B cell (primary cell): ENCODE measurements at regions not wholly inside any gene's neighbourhood (a gene's known extent, or its start where the extent isn't known, plus 50 kb on each side); places are given as distances from the start of the nearest gene placed in this dataset.
"Not testable (repeated sequence)": the region's sequence is repeated elsewhere in the genome, so short reads cannot be mapped to it uniquely, and the experiment has no call there.

Experiments used
- ATAC-seq: fragments of 200-7000 bp; cut with Tn5 transposase; one replicate; pipeline ENCODE4 v1.10.0; 2021; ENCODE audit warnings: low read depth, mild to moderate bottlenecking, moderate number of reproducible peaks, moderate library complexity
- CTCF ChIA-PET: fragments of 350-600 bp; sonication (Branson Sonifier 250); formaldehyde crosslinking; loops from one replicate; lab custom pipeline; 2021; ENCODE audit warnings: antibody characterized with exemption, inconsistent platforms; lab: Charles Lee
- POLR2A ChIA-PET: fragments of 350-600 bp; sonication (Branson Sonifier 250); formaldehyde crosslinking; loops from one replicate; lab custom pipeline; 2021; ENCODE audit warnings: antibody characterized with exemption; lab: Charles Lee
- DNase-seq: peaks from one replicate; pipeline ENCODE4 v3.0.0; 2013
- H2AFZ ChIP-seq: 2 replicates; pipeline ENCODE4 v1.6.1; 2012; ENCODE audit warnings: mild to moderate bottlenecking, low read depth, low read length; ENCODE audit not compliant: insufficient read depth, poor library complexity, severe bottlenecking
- H3K27ac ChIP-seq, 2 donors: 1 replicate in 1 of 2; 2 replicates in 1 of 2; pipeline ENCODE4 v1.5.1; 2012 to 2013; ENCODE audit warnings: low read length in 2 of 2, mild to moderate bottlenecking in 2 of 2, moderate library complexity in 1 of 2
- H3K27me3 ChIP-seq, 4 experiments: fragments of 200-600 bp in 1 of 4; sonication (generic) in 1 of 4; replicated peaks in 1 of 4; 1 replicate in 2 of 4; 2 replicates in 2 of 4; pipeline versions ENCODE4 v1.6.1 to v1.7.0; 2013 to 2016; ENCODE audit warnings: low read length in 3 of 4, mild to moderate bottlenecking in 2 of 4, mixed read lengths in 1 of 4, moderate library complexity in 1 of 4; ENCODE audit not compliant: insufficient read depth in 4 of 4, control insufficient read depth in 3 of 4; ENCODE audit errors: control extremely low read depth in 1 of 4
- H3K36me3 ChIP-seq, 2 experiments: replicated peaks in 1 of 2; 1 replicate in 1 of 2; 2 replicates in 1 of 2; pipeline versions ENCODE4 v1.6.1 to v1.7.1; 2013; ENCODE audit warnings: low read length in 1 of 2; ENCODE audit not compliant: insufficient read depth in 2 of 2, control insufficient read depth in 1 of 2; ENCODE audit errors: control extremely low read depth in 1 of 2, extremely low read depth in 1 of 2
- H3K4me1 ChIP-seq, 2 donors: fragments of 200-600 bp in 1 of 2; sonication (generic) in 1 of 2; 1 replicate in 1 of 2; 2 replicates in 1 of 2; pipeline versions ENCODE4 v1.5.1 to v1.6.1; 2013 to 2017; ENCODE audit warnings: low read length in 2 of 2; ENCODE audit not compliant: control insufficient read depth in 2 of 2, insufficient read depth in 2 of 2
- H3K4me2 ChIP-seq: replicated peaks from 2 replicates; pipeline ENCODE3; 2012; ENCODE audit warnings: mild to moderate bottlenecking, low read depth, low read length; ENCODE audit not compliant: poor library complexity, severe bottlenecking
- H3K4me3 ChIP-seq, 5 experiments: fragments of 200-600 bp in 1 of 5; sonication (generic) in 1 of 5; 1 replicate in 3 of 5; 2 replicates in 2 of 5; pipeline versions ENCODE4 v1.5.1 to v1.7.0; 2011 to 2016; ENCODE audit warnings: low read length in 4 of 5, mild to moderate bottlenecking in 4 of 5, low read depth in 2 of 5, control low read depth in 1 of 5, moderate library complexity in 1 of 5; ENCODE audit not compliant: insufficient read depth in 1 of 5; ENCODE audit errors: control extremely low read depth in 1 of 5, extremely low read depth in 1 of 5
- H3K79me2 ChIP-seq: fragments of 200-600 bp; sonication (generic); one replicate; pipeline ENCODE4 v1.6.0; 2016; ENCODE audit warnings: low read length; ENCODE audit not compliant: control insufficient read depth, insufficient read depth
- H3K9ac ChIP-seq: fragments of 200-600 bp; sonication (generic); 2 replicates; pipeline ENCODE4 v1.6.1; 2017; ENCODE audit warnings: mild to moderate bottlenecking, low read length, moderate library complexity
- H3K9me3 ChIP-seq, 3 donors: one replicate each; pipeline versions ENCODE4 v1.6.1 to v1.7.1; 2013; ENCODE audit warnings: low read length in 2 of 3; ENCODE audit not compliant: control insufficient read depth in 2 of 3, insufficient read depth in 1 of 3; ENCODE audit errors: control extremely low read depth in 1 of 3
- H4K20me1 ChIP-seq: 2 replicates; pipeline ENCODE4 v1.6.0; 2012; ENCODE audit warnings: mild to moderate bottlenecking, low read length; ENCODE audit not compliant: insufficient read depth, control insufficient read depth, poor library complexity, severe bottlenecking
- H3K27ac Mint-ChIP-seq: one replicate; pipeline ENCODE4 v1.8.0; 2021; ENCODE audit warnings: mixed read lengths
- H3K27me3 Mint-ChIP-seq: one replicate; pipeline ENCODE4 v1.8.0; 2021; ENCODE audit warnings: mixed read lengths
- H3K4me1 Mint-ChIP-seq: one replicate; pipeline ENCODE4 v1.8.0; 2021; ENCODE audit warnings: mixed read lengths
- H3K4me3 Mint-ChIP-seq: one replicate; pipeline ENCODE4 v1.8.0; 2021; ENCODE audit warnings: mixed read lengths
- H3K9me3 Mint-ChIP-seq: one replicate; pipeline ENCODE4 v1.8.0; 2022; ENCODE audit warnings: mixed read lengths; ENCODE audit not compliant: insufficient read depth
- CTCF ChIP-seq: fragments of 200-600 bp; IDR thresholded peaks from one replicate; pipeline ENCODE4 v1.8.0; 2022; ENCODE audit warnings: antibody characterized with exemption, mild to moderate bottlenecking
- EZH2 ChIP-seq: IDR thresholded peaks from 2 replicates; pipeline ENCODE4 v1.6.1; 2012; ENCODE audit warnings: borderline replicate concordance, low read depth, mild to moderate bottlenecking, moderate library complexity, low read length; ENCODE audit not compliant: insufficient read depth, poor library complexity, severe bottlenecking
- WGBS: methylation state at CpG from one replicate; pipeline ENCODE4 v1.1.5; 2013; ENCODE audit warnings: missing lambda C conversion rate; ENCODE audit not compliant: insufficient coverage; 5-methylcytosine and 5-hydroxymethylcytosine counted together
- intact Hi-C: fragments of 100-400 bp; cut with micrococcal nuclease; formaldehyde crosslinking; loops from one replicate; pipeline ENCODE4 v1.10.0; 2022

- H3K4me1 Mint-ChIP-seq, H3K4me1 ChIP-seq, H2AFZ ChIP-seq, DNase-seq, intact Hi-C loops, H4K20me1 ChIP-seq, H3K4me3 ChIP-seq, H3K9me3 ChIP-seq, H3K27ac Mint-ChIP-seq, H3K4me3 Mint-ChIP-seq, CTCF ChIA-PET, H3K36me3 ChIP-seq, ATAC-seq, H3K4me2 ChIP-seq, H3K79me2 ChIP-seq, H3K27me3 Mint-ChIP-seq, H3K27ac ChIP-seq, H3K9me3 Mint-ChIP-seq, POLR2A ChIA-PET, H3K9ac ChIP-seq, H3K27me3 ChIP-seq: not testable (repeated sequence)
- 99% methylated on average over 20 of the region's 24 CpGs for WGBS
Observed at GRCh38 chr5:108442063-108442651, 60.3 kb upstream of the FBXL17 start.

GRCh38 chr5:108437425-108437824, 55.5 kb upstream of the FBXL17 start:
- Histone ChIP-seq H3K9me3 (peaks cover 0 to 3% (median 0%) of the 10 kb centered on the region in 3 donors), H3K79me2 (no peaks in the 10 kb centered on the region), H3K36me3 (no peaks in the 10 kb centered on the region), H3K4me3 (no peak overlapping the region), H3K27me3 (no peaks in the 10 kb centered on the region), H4K20me1 (no peaks in the 10 kb centered on the region), H3K4me2 (no peak overlapping the region), H3K27ac (no peak overlapping the region), H3K9ac (no peak overlapping the region), H3K4me1 (no peaks in the 10 kb centered on the region), H2AFZ (no peak overlapping the region)
- TF ChIP-seq CTCF (no peak), EZH2 (no peak)
- CTCF ChIA-PET, result no interaction called here
- Mint-ChIP-seq H3K4me3 (no peak overlapping the region), H3K27ac (no peak overlapping the region), H3K9me3 (peaks cover under 1% of the 10 kb centered on the region), H3K4me1 (peaks cover 4% of the 10 kb centered on the region), H3K27me3 (peaks cover 9% of the 10 kb centered on the region)
- POLR2A ChIA-PET, result no interaction called here
- ATAC-seq (no peak), DNase-seq (no peak)
- intact Hi-C loops, result no loop called here
- WGBS, result 100% methylated on average over 1 of the region's 1 CpG
